H1 (cell line): ENCODE measurements at regions not wholly inside any gene's neighbourhood (a gene's known extent, or its start where the extent isn't known, plus 50 kb on each side); places are given as distances from the start of the nearest gene placed in this dataset.

Experiments used
- CTCF ChIA-PET: fragments of 300-600 bp; sonication (Branson Sonifier 250); formaldehyde crosslinking; loops from one replicate; lab custom pipeline; 2021; ENCODE audit not compliant: partially characterized antibody; lab: Charles Lee
- POLR2A ChIA-PET: fragments of 300-600 bp; sonication (Branson Sonifier 250); formaldehyde crosslinking; loops from one replicate; lab custom pipeline; 2021; ENCODE audit warnings: inconsistent platforms; ENCODE audit not compliant: partially characterized antibody; lab: Charles Lee
- DNase-seq, 2 experiments: peaks; one replicate each; pipeline versions ENCODE4 v3.0.0 to v3.0.0-alpha.2; 2010 to 2022; ENCODE audit warnings: low spot score in 2 of 2, low read depth in 1 of 2, mixed read lengths in 1 of 2
- FAIRE-seq: peaks from 2 replicates; lab custom pipeline; 2011; peaks lifted over from hg19 to GRCh38; lab: Jason Lieb, UNC
- H2AFZ ChIP-seq: 2 replicates; pipeline ENCODE4 v1.8.1; 2012; ENCODE audit warnings: low read length, inconsistent platforms
- H2AK5ac ChIP-seq: 2 replicates; pipeline ENCODE4 v1.6.1; 2013; ENCODE audit warnings: low read depth, low read length
- H2BK120ac ChIP-seq: replicated peaks from 2 replicates; pipeline ENCODE3; 2013; ENCODE audit warnings: low read depth, low read length, inconsistent platforms
- H2BK12ac ChIP-seq: 2 replicates; pipeline ENCODE4 v1.6.1; 2013; ENCODE audit warnings: low read depth, low read length
- H2BK15ac ChIP-seq: 2 replicates; pipeline ENCODE4 v1.6.1; 2013; ENCODE audit warnings: low read length
- H2BK20ac ChIP-seq: 2 replicates; pipeline ENCODE4 v1.6.1; 2013; ENCODE audit warnings: low read length
- H2BK5ac ChIP-seq: 2 replicates; pipeline ENCODE4 v1.6.1; 2013; ENCODE audit warnings: low read depth, low read length
- H3K14ac ChIP-seq: 2 replicates; pipeline ENCODE4 v1.6.1; 2013; ENCODE audit warnings: inconsistent platforms; ENCODE audit not compliant: insufficient read length
- H3K18ac ChIP-seq: 2 replicates; pipeline ENCODE4 v1.6.1; 2013; ENCODE audit warnings: low read length; ENCODE audit errors: extremely low read depth
- H3K23ac ChIP-seq: 2 replicates; pipeline ENCODE4 v1.6.1; 2013; ENCODE audit warnings: inconsistent platforms; ENCODE audit not compliant: insufficient read length
- H3K23me2 ChIP-seq: 2 replicates; pipeline ENCODE4 v1.6.1; 2013; ENCODE audit warnings: low read depth, low read length
- H3K27ac ChIP-seq: 2 replicates; pipeline ENCODE4 v1.6.1; 2011; ENCODE audit warnings: low read depth, low read length, inconsistent platforms
- H3K27me3 ChIP-seq, 4 experiments: replicated peaks in 1 of 4; 1 replicate in 1 of 4; 2 replicates in 3 of 4; pipeline versions ENCODE4 v1.6.1 to v1.8.1; 2011 to 2013; ENCODE audit warnings: low read length in 3 of 4, mild to moderate bottlenecking in 3 of 4, inconsistent platforms in 2 of 4, mixed read lengths in 2 of 4, moderate library complexity in 1 of 4; ENCODE audit not compliant: control insufficient read depth in 3 of 4, insufficient read depth in 3 of 4; ENCODE audit errors: extremely low read depth in 1 of 4
- H3K36me3 ChIP-seq, 4 experiments: 2 replicates each; pipeline versions ENCODE4 v1.6.1 to v1.8.1; 2011 to 2013; ENCODE audit warnings: mild to moderate bottlenecking in 4 of 4, low read length in 3 of 4, moderate library complexity in 2 of 4, control low read depth in 1 of 4, inconsistent platforms in 1 of 4; ENCODE audit not compliant: insufficient read depth in 4 of 4, control insufficient read depth in 2 of 4
- H3K4ac ChIP-seq: replicated peaks from 2 replicates; pipeline ENCODE3; 2013; ENCODE audit warnings: low read length, low read depth, mixed read lengths, inconsistent platforms; ENCODE audit not compliant: insufficient read length
- H3K4me1 ChIP-seq, 4 experiments: replicated peaks in 1 of 4; 1 replicate in 1 of 4; 2 replicates in 3 of 4; pipeline versions ENCODE4 v1.6.1 to v1.8.1; 2011 to 2013; ENCODE audit warnings: low read length in 3 of 4, inconsistent platforms in 2 of 4, mixed read lengths in 1 of 4; ENCODE audit not compliant: insufficient read depth in 4 of 4, control insufficient read depth in 3 of 4
- H3K4me2 ChIP-seq, 2 experiments: 2 replicates each; pipeline versions ENCODE4 v1.6.1 to v1.8.1; 2011 to 2013; ENCODE audit warnings: low read depth in 2 of 2, low read length in 2 of 2, control low read depth in 1 of 2, inconsistent platforms in 1 of 2, mild to moderate bottlenecking in 1 of 2; ENCODE audit not compliant: insufficient read depth in 1 of 2
- H3K4me3 ChIP-seq, 4 experiments: fragments of 200-600, 300-600 bp in 1 of 4; sonication (generic), shearing (Covaris generic), sonication (Bioruptor Twin) in 1 of 4; 2 replicates each; pipeline versions ENCODE4 v1.5.1 to v1.8.1; 2011 to 2016; ENCODE audit warnings: low read length in 4 of 4, low read depth in 3 of 4, control low read depth in 2 of 4, inconsistent platforms in 2 of 4, mild to moderate bottlenecking in 2 of 4, mixed read lengths in 1 of 4, moderate library complexity in 1 of 4; ENCODE audit not compliant: insufficient read depth in 2 of 4; ENCODE audit errors: extremely low read depth in 1 of 4
- H3K56ac ChIP-seq: replicated peaks from 2 replicates; pipeline ENCODE3; 2013; ENCODE audit warnings: low read depth, mild to moderate bottlenecking, mixed read lengths, low read length, inconsistent platforms; ENCODE audit not compliant: insufficient read length
- H3K79me1 ChIP-seq: 2 replicates; pipeline ENCODE4 v1.6.1; 2013; ENCODE audit warnings: low read depth, low read length, control low read depth
- H3K79me2 ChIP-seq, 2 experiments: 2 replicates each; pipeline versions ENCODE4 v1.6.1 to v1.8.1; 2012 to 2013; ENCODE audit warnings: low read length in 2 of 2, mild to moderate bottlenecking in 2 of 2, inconsistent platforms in 1 of 2; ENCODE audit not compliant: insufficient read depth in 2 of 2, control insufficient read depth in 1 of 2
- H3K9ac ChIP-seq, 4 experiments: replicated peaks in 1 of 4; 1 replicate in 1 of 4; 2 replicates in 3 of 4; pipeline versions ENCODE4 v1.6.1 to v1.8.1; 2011 to 2013; ENCODE audit warnings: low read depth in 3 of 4, low read length in 3 of 4, control low read depth in 2 of 4, mild to moderate bottlenecking in 2 of 4, moderate library complexity in 2 of 4, inconsistent platforms in 1 of 4; ENCODE audit errors: extremely low read depth in 1 of 4
- H3K9me3 ChIP-seq, 2 experiments: 2 replicates each; pipeline versions ENCODE4 v1.6.1 to v1.8.1; 2012 to 2013; ENCODE audit warnings: mild to moderate bottlenecking in 2 of 2, moderate library complexity in 2 of 2, control low read depth in 1 of 2, inconsistent platforms in 1 of 2, low read depth in 1 of 2, low read length in 1 of 2, mixed read lengths in 1 of 2; ENCODE audit not compliant: insufficient read depth in 2 of 2
- H4K20me1 ChIP-seq, 2 experiments: replicated peaks in 1 of 2; 2 replicates each; pipeline versions ENCODE3 to v1.8.1; 2011 to 2013; ENCODE audit warnings: inconsistent platforms in 2 of 2, low read length in 2 of 2, mild to moderate bottlenecking in 1 of 2; ENCODE audit not compliant: insufficient read depth in 2 of 2, control insufficient read depth in 1 of 2
- H4K5ac ChIP-seq: 2 replicates; pipeline ENCODE4 v1.6.1; 2013; ENCODE audit warnings: low read length, low read depth, mixed read lengths, inconsistent platforms; ENCODE audit not compliant: insufficient read length
- H4K8ac ChIP-seq: 2 replicates; pipeline ENCODE4 v1.8.0; 2013; ENCODE audit warnings: mild to moderate bottlenecking, moderate library complexity, low read length, inconsistent platforms; ENCODE audit not compliant: insufficient read depth; ENCODE audit errors: extremely low read depth
- H4K91ac ChIP-seq: replicated peaks from 2 replicates; pipeline ENCODE3; 2013; ENCODE audit warnings: low read length, mixed read lengths, inconsistent platforms; ENCODE audit not compliant: insufficient read length
- BACH1 ChIP-seq: IDR thresholded peaks from 2 replicates; pipeline ENCODE4 v1.6.1; 2012; ENCODE audit warnings: low read length, improper control_type of control experiment
- WGBS, 2 experiments: shearing (Covaris generic) in 1 of 2; methylation state at CpG; one replicate each; pipeline versions ENCODE4 v1.1.6 to v1.1.7; 2013 to 2015; ENCODE audit warnings: low lambda C conversion rate in 2 of 2, mixed read lengths in 2 of 2, inconsistent platforms in 1 of 2, low coverage in 1 of 2, missing lambda C conversion rate in 1 of 2; ENCODE audit not compliant: insufficient replicate concordance in 2 of 2, insufficient coverage in 1 of 2, insufficient read length in 1 of 2; ENCODE audit errors: extremely low coverage in 1 of 2, missing lambda C conversion rate in 1 of 2; 5-methylcytosine and 5-hydroxymethylcytosine counted together

DNA sequence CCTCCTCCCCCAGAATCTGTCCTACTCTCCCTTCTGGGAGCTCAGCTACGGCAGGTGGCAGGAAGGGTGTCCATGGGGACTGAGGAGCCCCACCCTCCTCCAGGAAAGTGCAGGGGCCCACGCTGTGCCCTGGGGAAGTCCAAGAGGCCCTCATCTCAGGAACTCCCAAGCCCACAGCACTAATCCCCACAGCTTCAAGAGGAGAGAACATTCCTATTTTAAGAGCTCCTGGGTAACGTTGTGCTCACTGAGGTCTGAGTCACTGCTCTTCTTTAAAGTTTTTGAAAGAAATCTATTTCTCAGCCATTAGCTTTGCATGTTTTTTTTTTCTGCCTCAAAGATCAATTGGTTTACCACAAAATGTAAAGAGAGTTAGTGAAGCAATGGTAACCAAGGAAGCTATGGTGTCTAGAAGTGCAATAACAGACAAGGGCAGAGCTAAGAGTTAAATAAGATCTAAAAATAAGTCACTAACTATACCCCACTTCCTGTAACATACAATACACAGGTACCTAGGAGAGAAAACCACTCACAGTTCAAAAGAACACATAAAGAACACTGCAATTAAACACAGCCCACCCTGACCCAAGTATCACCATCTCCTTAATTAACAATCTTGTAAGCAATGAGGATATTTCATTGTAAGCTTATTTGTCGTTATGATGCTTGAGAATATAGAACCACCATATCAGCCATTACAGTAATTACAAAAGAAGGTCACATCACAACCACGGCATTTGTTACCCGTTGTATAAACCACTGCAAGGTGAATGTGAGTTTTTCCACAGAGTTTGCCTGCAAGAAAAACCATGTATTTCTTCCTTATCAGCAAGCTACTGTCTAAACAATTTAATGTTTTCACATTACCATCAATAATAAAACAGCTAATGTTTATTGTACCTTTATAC is 382.3 kb upstream of the SLC30A5 start:
- Histone ChIP-seq H3K79me1 (no peaks in the 10 kb centered on the region), H2AFZ (no peak overlapping the region), H3K56ac (no peak overlapping the region), H4K8ac (no peak overlapping the region), H2BK15ac (no peak overlapping the region), H3K27me3 (no peaks in the 10 kb centered on the region), H2AK5ac (no peak overlapping the region), H3K4me1 (no peaks in the 10 kb centered on the region), H2BK120ac (no peak overlapping the region), H3K9ac (no peak overlapping the region), H3K4me3 (no peak overlapping the region), H3K4me2 (no peak overlapping the region), H3K23ac (no peak overlapping the region), H2BK20ac (no peak overlapping the region), H3K9me3 (no peaks in the 10 kb centered on the region), H3K4ac (no peak overlapping the region), H3K23me2 (no peaks in the 10 kb centered on the region), H3K36me3 (no peaks in the 10 kb centered on the region), H3K18ac (no peak overlapping the region), H2BK5ac (no peak overlapping the region), H4K91ac (no peak overlapping the region), H4K5ac (no peak overlapping the region), H3K79me2 (no peaks in the 10 kb centered on the region), H2BK12ac (no peak overlapping the region), H3K14ac (no peak overlapping the region), H4K20me1 (no peaks in the 10 kb centered on the region), H3K27ac (no peak overlapping the region)
- 94% methylated on average over 6 of the region's 6 CpGs; no CpG with 5 or more reads in 1 of the 2 experiments for WGBS, 2 experiments
- DNase-seq (no peak), FAIRE-seq (no peak)
- ChIA-PET POLR2A (interaction anchor here (0.5 kb wide), 1 partner anchor 12 kb away, joined by 3 read pairs; no protein-coding TSS in a partner anchor), CTCF (interaction anchor here (0.6 to 2.1 kb wide), 4 partner anchors 12 to 284 kb away, joined by 3 to 6 read pairs (median 3); no protein-coding TSS in a partner anchor)
- no peak for TF ChIP-seq BACH1
